ENCODE measurements at regions not wholly inside any gene's neighbourhood (a gene's known extent, or its start where the extent isn't known, plus 50 kb on each side); places are given as distances from the start of the nearest gene placed in this dataset.

DNA sequence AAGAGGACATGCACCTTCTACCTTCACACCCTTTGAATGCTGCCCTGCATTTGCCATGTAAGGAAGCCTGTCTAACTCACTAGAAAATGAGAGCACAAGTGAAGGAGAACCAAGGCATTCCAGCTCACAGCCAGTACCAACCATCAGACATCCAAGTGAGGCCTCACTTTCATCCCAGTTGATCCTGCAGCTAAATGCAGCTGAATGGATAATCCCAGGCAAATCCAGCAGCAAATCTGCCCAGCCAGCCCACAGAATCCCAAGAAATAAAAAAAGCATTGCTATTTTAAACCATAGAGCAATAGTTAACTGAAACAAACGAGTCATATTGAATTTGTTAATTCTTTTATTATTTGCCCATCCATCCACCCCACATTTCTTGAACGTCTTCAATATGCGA, 112.5 kb downstream of the C4orf33 start:
- TF ChIP-seq, protein P1, sequence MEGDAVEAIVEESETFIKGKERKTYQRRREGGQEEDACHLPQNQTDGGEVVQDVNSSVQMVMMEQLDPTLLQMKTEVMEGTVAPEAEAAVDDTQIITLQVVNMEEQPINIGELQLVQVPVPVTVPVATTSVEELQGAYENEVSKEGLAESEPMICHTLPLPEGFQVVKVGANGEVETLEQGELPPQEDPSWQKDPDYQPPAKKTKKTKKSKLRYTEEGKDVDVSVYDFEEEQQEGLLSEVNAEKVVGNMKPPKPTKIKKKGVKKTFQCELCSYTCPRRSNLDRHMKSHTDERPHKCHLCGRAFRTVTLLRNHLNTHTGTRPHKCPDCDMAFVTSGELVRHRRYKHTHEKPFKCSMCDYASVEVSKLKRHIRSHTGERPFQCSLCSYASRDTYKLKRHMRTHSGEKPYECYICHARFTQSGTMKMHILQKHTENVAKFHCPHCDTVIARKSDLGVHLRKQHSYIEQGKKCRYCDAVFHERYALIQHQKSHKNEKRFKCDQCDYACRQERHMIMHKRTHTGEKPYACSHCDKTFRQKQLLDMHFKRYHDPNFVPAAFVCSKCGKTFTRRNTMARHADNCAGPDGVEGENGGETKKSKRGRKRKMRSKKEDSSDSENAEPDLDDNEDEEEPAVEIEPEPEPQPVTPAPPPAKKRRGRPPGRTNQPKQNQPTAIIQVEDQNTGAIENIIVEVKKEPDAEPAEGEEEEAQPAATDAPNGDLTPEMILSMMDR (tag by site-specific recombination; IDR thresholded peaks at IDR 0.05) = no peak
- TF ChIP-seq, protein P2, sequence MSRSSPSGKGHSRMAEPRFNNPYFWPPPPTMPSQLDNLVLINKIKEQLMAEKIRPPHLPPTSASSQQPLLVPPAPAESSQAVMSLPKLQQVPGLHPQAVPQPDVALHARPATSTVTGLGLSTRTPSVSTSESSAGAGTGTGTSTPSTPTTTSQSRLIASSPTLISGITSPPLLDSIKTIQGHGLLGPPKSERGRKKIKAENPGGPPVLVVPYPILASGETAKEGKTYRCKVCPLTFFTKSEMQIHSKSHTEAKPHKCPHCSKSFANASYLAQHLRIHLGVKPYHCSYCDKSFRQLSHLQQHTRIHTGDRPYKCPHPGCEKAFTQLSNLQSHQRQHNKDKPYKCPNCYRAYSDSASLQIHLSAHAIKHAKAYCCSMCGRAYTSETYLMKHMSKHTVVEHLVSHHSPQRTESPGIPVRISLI (tag by site-specific recombination; IDR thresholded peaks at IDR 0.05) = no peak
- TF ChIP-seq, protein P3, sequence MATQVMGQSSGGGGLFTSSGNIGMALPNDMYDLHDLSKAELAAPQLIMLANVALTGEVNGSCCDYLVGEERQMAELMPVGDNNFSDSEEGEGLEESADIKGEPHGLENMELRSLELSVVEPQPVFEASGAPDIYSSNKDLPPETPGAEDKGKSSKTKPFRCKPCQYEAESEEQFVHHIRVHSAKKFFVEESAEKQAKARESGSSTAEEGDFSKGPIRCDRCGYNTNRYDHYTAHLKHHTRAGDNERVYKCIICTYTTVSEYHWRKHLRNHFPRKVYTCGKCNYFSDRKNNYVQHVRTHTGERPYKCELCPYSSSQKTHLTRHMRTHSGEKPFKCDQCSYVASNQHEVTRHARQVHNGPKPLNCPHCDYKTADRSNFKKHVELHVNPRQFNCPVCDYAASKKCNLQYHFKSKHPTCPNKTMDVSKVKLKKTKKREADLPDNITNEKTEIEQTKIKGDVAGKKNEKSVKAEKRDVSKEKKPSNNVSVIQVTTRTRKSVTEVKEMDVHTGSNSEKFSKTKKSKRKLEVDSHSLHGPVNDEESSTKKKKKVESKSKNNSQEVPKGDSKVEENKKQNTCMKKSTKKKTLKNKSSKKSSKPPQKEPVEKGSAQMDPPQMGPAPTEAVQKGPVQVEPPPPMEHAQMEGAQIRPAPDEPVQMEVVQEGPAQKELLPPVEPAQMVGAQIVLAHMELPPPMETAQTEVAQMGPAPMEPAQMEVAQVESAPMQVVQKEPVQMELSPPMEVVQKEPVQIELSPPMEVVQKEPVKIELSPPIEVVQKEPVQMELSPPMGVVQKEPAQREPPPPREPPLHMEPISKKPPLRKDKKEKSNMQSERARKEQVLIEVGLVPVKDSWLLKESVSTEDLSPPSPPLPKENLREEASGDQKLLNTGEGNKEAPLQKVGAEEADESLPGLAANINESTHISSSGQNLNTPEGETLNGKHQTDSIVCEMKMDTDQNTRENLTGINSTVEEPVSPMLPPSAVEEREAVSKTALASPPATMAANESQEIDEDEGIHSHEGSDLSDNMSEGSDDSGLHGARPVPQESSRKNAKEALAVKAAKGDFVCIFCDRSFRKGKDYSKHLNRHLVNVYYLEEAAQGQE (tag by site-specific recombination; IDR thresholded peaks at IDR 0.05) = no peak
- TF ChIP-seq ZNF747 (tag by site-specific recombination; IDR thresholded peaks at IDR 0.05) (no peak), BCL11A (tag by site-specific recombination; IDR thresholded peaks at IDR 0.05; ENCODE audit: low read depth) (no peak), ZNF521 (tag by site-specific recombination; IDR thresholded peaks at IDR 0.05) (no peak), MYNN (tag by site-specific recombination; IDR thresholded peaks at IDR 0.05; ENCODE audit: borderline replicate concordance) (no peak), ZNF335 (tag by site-specific recombination; conservative IDR thresholded peaks at IDR 0.05) (no peak), ZBTB20 (tag by site-specific recombination; IDR thresholded peaks at IDR 0.05) (no peak), SETDB1 (IDR thresholded peaks at IDR 0.05; ENCODE audit: insufficient read length, low read length) (no peak), ZBTB8A (tag by site-specific recombination; IDR thresholded peaks at IDR 0.05) (no peak), KLF9 (tag by site-specific recombination; IDR thresholded peaks at IDR 0.05; ENCODE audit: low read depth) (no peak)
- TF ChIP-seq, protein P4, sequence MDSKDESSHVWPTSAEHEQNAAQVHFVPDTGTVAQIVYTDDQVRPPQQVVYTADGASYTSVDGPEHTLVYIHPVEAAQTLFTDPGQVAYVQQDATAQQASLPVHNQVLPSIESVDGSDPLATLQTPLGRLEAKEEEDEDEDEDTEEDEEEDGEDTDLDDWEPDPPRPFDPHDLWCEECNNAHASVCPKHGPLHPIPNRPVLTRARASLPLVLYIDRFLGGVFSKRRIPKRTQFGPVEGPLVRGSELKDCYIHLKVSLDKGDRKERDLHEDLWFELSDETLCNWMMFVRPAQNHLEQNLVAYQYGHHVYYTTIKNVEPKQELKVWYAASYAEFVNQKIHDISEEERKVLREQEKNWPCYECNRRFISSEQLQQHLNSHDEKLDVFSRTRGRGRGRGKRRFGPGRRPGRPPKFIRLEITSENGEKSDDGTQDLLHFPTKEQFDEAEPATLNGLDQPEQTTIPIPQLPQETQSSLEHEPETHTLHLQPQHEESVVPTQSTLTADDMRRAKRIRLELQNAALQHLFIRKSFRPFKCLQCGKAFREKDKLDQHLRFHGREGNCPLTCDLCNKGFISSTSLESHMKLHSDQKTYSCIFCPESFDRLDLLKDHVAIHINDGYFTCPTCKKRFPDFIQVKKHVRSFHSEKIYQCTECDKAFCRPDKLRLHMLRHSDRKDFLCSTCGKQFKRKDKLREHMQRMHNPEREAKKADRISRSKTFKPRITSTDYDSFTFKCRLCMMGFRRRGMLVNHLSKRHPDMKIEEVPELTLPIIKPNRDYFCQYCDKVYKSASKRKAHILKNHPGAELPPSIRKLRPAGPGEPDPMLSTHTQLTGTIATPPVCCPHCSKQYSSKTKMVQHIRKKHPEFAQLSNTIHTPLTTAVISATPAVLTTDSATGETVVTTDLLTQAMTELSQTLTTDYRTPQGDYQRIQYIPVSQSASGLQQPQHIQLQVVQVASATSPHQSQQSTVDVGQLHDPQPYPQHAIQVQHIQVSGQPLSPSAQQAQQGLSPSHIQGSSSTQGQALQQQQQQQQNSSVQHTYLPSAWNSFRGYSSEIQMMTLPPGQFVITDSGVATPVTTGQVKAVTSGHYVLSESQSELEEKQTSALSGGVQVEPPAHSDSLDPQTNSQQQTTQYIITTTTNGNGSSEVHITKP (tag by site-specific recombination; IDR thresholded peaks at IDR 0.05) = no peak

All from HEK293 (cell line).